GM19035 (cell line): ENCODE measurements at regions not wholly inside any gene's neighbourhood (a gene's known extent, or its start where the extent isn't known, plus 50 kb on each side); places are given as distances from the start of the nearest gene placed in this dataset.
A peak's percentile ranks its signal among the peaks of the same experiment; 100 is the strongest.
"Not testable (repeated sequence)": the region's sequence is repeated elsewhere in the genome, so short reads cannot be mapped to it uniquely, and the experiment has no call there.

Source experiments
- ATAC-seq: cut with Tn5 transposase; IDR thresholded peaks from one replicate; pipeline ENCODE4 v1.9.1; 2021; ENCODE audit not compliant: unreplicated experiment

DNA sequence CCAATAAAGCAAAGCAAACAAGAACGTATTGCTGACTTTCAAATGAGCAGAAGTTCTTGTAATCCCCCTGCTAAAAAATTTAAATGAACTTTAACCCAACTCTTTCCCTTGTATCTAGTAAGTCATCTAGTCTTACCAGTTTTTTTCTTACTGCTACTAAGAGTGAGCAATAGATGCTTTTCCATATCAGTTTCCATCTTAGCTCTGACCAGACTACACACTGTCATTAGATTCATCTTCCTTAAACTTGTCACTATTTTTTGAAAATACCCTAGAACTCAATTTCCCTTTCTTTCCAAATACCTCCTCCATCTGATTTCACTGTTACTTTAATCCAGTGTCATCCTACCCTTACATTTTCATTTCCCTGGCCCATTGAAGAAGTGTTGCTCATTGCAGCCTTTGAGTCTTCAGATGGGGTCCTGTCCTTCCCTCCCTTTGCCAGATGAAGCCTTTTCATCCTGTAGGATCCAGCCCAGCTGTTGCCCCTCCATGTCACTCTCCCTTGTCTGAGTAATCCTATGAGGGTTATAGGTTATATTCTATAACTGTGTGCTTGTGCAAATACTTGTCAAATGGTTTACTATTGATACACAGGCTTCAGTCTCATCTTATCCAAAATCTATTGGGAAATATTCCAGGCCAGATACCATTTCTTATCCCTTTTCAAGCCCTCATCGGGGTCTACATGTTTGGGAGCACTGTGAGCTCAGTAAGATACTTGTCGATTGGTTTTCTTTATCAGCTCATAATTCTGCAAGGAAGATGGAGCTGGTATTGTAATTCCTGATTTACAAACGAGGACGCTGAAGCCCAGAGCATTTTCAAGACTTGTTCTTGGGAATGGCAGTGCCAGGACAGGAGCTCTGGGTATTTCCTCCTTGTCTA, 51.5 kb upstream of the ITGB1 start:
- no peak for ATAC-seq

DNA sequence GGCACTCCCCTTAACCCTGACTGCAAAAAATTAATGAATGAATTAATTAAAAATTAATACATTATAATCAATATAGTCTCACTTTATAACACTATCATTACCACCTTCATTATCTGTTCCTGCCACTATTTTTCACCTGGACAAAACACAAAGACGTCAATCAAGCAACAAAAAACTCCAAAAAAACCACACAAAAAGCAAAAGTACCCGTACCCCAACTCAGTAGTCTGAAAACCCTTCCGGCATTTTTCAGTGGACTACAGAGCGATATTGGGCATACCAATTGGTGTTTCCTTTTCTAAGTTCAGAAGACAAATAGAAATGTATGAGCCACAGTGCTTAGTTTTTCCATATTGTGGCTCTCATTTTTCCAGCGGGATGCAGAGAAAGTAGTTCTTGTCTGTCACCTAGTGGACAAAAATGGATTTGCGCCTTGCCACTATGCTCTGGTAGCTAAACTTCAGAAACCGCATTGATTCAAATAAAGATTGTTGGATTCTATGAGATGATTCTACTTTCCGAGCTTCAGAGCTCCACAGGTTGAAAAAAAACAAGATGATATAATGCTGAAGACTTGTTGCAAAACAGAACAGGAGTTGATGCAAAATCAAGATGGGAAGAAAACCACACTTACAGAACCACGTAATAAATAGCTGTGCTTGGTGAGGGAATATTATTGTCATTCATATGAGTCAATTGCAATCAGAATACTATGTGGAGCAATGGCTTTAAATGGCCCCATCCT, 50.6 kb upstream of the ITGB1 start:
- peak; percentile 56 for ATAC-seq

DNA sequence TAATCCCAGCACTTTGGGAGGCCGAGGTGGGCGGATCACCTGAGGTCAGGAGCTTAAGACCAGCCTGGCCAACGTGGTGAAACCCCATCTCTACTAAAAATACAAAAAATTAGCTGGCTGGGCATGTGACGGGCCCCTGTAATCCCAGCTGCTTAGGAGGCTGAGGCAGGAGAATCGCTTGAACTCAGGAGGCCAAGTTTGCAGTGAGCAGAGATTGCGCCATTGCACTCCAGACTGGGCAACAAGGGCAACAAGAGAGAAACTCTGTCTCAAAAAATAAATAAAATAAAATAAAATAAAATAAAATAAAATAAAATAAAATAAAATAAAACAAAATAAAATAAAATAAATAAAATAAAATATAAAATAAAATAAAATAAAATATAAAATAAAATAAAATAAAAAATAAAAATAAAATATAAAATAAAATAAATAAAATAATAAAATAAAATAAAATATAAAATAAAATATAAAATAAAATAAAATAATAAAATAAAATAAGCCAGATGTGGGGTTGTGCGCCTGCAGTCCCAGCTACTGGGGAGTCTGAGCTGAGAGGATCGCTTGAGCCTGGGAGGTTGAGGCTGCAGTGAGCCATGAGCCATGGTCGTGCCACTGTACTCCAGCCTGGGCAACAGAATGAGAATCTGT, 49.8 kb upstream of the ITGB1 start:
- ATAC-seq = not testable (repeated sequence)
